OCI-LY1 (cell line): ENCODE measurements at regions not wholly inside any gene's neighbourhood (a gene's known extent, or its start where the extent isn't known, plus 50 kb on each side); places are given as distances from the start of the nearest gene placed in this dataset.
"Not testable (repeated sequence)": the region's sequence is repeated elsewhere in the genome, so short reads cannot be mapped to it uniquely, and the experiment has no call there.

Experiments used
- H2AFZ ChIP-seq: fragments of 200-600 bp; sonication (generic), shearing (Covaris generic); 2 replicates; pipeline ENCODE4 v1.6.0; 2014; ENCODE audit warnings: antibody characterized with exemption, mild to moderate bottlenecking, low read length
- H3F3A ChIP-seq: fragments of 200-600 bp; sonication (generic), shearing (Covaris generic); 2 replicates; pipeline ENCODE4 v1.6.0; 2014; ENCODE audit warnings: mild to moderate bottlenecking, antibody characterized with exemption, low read length, moderate library complexity; ENCODE audit not compliant: insufficient read depth
- H3K27ac ChIP-seq: fragments of 200-600 bp; sonication (generic); 2 replicates; pipeline ENCODE4 v1.5.1; 2014; ENCODE audit warnings: low read length, mixed run types, mild to moderate bottlenecking, low read depth; ENCODE audit not compliant: poor library complexity, severe bottlenecking
- H3K27me3 ChIP-seq: fragments of 200-600 bp; sonication (generic); 2 replicates; pipeline ENCODE4 v1.6.0; 2014; ENCODE audit warnings: antibody characterized with exemption, mild to moderate bottlenecking, low read length, moderate library complexity; ENCODE audit not compliant: insufficient read depth
- H3K36me3 ChIP-seq: fragments of 200-600 bp; sonication (generic); 2 replicates; pipeline ENCODE4 v1.6.1; 2014; ENCODE audit warnings: mild to moderate bottlenecking, antibody characterized with exemption, low read length, moderate library complexity, mixed read lengths; ENCODE audit not compliant: insufficient read depth
- H3K4me1 ChIP-seq: fragments of 200-600 bp; sonication (generic); 2 replicates; pipeline ENCODE4 v1.5.1; 2014; ENCODE audit warnings: mild to moderate bottlenecking, low read length, moderate library complexity; ENCODE audit not compliant: insufficient read depth, severe bottlenecking
- H3K4me2 ChIP-seq: fragments of 200-600 bp; sonication (generic), shearing (Covaris generic); 2 replicates; pipeline ENCODE4 v1.6.1; 2014; ENCODE audit warnings: low read length
- H3K4me3 ChIP-seq: fragments of 200-600 bp; sonication (generic); 2 replicates; pipeline ENCODE4 v1.5.1; 2014; ENCODE audit warnings: low read length, low read depth, mild to moderate bottlenecking, mixed read lengths; ENCODE audit not compliant: poor library complexity, severe bottlenecking
- H3K79me2 ChIP-seq: fragments of 200-600 bp; shearing (Covaris generic); 2 replicates; pipeline ENCODE4 v1.6.1; 2016; ENCODE audit warnings: mixed run types, low read length, mixed read lengths; ENCODE audit not compliant: insufficient read depth
- H3K9ac ChIP-seq: fragments of 200-600 bp; sonication (generic), shearing (Covaris generic); 2 replicates; pipeline ENCODE4 v1.6.1; 2014; ENCODE audit warnings: mild to moderate bottlenecking, low read length, mixed read lengths
- H3K9me2 ChIP-seq: fragments of 200-600 bp; sonication (generic), shearing (Covaris generic); 2 replicates; pipeline ENCODE4 v1.6.1; 2014; ENCODE audit warnings: low read depth, mild to moderate bottlenecking, low read length, mixed read lengths
- H3K9me3 ChIP-seq: fragments of 200-600 bp; shearing (Covaris generic); 2 replicates; pipeline ENCODE4 v1.6.1; 2014; ENCODE audit warnings: low read length, mixed read lengths
- H4K20me1 ChIP-seq: fragments of 200-600 bp; sonication (generic), shearing (Covaris generic); 2 replicates; pipeline ENCODE4 v1.6.0; 2016; ENCODE audit warnings: mild to moderate bottlenecking, low read length; ENCODE audit not compliant: insufficient read depth
- EZH2 ChIP-seq: fragments of 200-600 bp; sonication (generic), shearing (Covaris generic); IDR thresholded peaks from 2 replicates; pipeline ENCODE4 v1.8.0; 2017; ENCODE audit warnings: borderline replicate concordance, mixed run types, mild to moderate bottlenecking, antibody characterized with exemption, low read length, moderate library complexity, mixed read lengths
- TF ChIP-seq, protein P1 (sequence below): fragments of 200-600 bp; sonication (generic), shearing (Covaris generic); IDR thresholded peaks from 2 replicates; pipeline ENCODE4 v1.5.1; 2017; ENCODE audit warnings: mild to moderate bottlenecking, antibody characterized with exemption, low read length, moderate library complexity, mixed read lengths

GRCh38 chr4:3904264-3904955 lies 138.2 kb downstream of the ADRA2C start:
- H3K79me2 ChIP-seq, H4K20me1 ChIP-seq, H3K9me2 ChIP-seq, H3K4me2 ChIP-seq, H3K27me3 ChIP-seq, H3F3A ChIP-seq, H3K27ac ChIP-seq, H3K9ac ChIP-seq, H3K36me3 ChIP-seq, H2AFZ ChIP-seq, H3K9me3 ChIP-seq, H3K4me1 ChIP-seq, H3K4me3 ChIP-seq: not testable (repeated sequence)

DNA sequence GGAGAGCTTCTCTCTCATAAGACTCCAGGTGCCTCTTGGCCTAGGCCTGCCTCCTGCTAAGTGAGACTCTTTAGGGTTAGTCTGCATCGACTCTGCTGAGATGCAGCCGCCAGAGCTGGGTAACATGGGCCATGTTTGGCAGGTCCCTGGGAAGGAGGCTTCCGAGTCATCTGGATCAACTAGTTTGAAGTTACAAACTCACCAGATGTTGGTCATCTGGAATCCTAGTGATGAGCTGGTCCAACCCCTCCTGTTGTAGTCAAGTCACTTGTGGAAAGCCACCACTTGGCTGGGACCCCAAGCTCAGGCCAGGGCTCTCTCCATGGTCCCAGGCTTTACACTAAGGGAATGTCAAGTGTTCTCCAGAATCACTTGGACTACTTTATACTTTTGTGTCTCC lies 143.4 kb downstream of the ADRA2C start:
- H3K4me2 ChIP-seq, H3K9ac ChIP-seq, H4K20me1 ChIP-seq, H3K27me3 ChIP-seq, H3K9me3 ChIP-seq, H3K27ac ChIP-seq, H2AFZ ChIP-seq, H3K79me2 ChIP-seq, H3F3A ChIP-seq, H3K4me3 ChIP-seq, H3K4me1 ChIP-seq, H3K9me2 ChIP-seq, H3K36me3 ChIP-seq: not testable (repeated sequence)

DNA sequence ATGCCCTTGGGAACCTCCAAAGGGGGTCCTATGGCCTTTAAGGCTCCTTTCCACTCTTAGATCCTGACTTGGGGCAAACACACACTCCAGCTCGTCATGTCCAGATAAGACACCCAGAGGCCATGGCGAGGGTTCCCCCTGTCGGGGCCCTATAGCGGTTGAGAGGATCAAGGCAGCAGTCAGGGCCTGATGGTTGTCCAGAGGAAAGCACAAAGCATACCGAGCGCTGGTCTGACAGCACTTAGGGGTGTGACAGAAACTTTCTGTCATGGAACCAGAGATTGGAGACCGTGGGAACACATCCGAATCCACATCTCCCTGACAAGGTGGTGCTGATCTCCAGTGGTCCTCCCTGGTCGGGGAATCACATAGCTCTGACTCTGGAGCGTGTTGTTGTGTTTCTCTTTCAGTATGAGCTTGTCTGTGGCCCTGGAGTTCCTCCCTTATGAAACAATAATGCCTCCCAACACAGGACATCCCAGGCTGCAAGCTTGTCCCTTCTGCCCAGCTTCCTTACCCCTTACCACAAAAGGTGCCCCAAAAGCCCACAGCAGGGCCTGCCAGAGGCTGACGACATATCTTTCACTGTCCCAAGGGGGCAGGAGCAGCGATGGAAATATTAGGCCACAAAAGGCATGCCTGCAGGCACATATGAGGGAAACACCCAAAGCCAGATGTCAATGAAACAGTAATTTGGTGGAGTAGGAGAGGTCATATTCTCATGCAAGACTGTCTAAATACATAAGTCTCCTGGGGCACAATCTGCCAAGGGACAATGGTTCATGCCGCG lies 144.2 kb downstream of the ADRA2C start:
- H3K4me2 ChIP-seq, result not testable (repeated sequence)

DNA sequence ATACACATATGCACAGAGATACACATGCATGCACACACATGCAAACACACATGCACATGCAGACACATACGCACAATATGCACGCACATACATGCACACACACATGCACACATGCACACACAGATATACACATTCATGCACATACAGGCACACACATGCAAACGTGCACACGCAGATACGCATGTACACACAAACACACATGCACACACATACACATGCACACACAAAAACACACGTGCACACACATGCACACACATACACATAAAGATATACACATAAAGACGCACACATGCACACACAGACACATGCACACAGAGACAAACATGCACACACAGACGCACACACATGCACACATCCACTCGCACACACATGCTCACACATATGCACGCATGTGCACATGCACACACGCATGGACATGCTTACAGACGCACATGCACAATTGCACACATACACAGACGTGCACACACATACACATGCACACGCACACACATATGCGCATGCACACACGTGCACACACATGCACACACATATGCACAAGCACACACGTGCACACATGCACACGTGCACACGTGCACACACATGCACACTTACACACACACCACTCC lies 145.2 kb downstream of the ADRA2C start:
- Histone ChIP-seq H3K79me2 (no peaks in the 10 kb centered on the region), H3K4me2 (no peak overlapping the region), H4K20me1 (no peaks in the 10 kb centered on the region)

More for the DNA sequence above, 144.2 kb downstream of the ADRA2C start:
- not testable (repeated sequence) for H4K20me1 ChIP-seq, H3K79me2 ChIP-seq, H3K27me3 ChIP-seq, H3K4me1 ChIP-seq, H3K9ac ChIP-seq, H2AFZ ChIP-seq, H3K36me3 ChIP-seq, H3K9me3 ChIP-seq, H3K4me3 ChIP-seq, H3K27ac ChIP-seq, H3K9me2 ChIP-seq, H3F3A ChIP-seq

DNA sequence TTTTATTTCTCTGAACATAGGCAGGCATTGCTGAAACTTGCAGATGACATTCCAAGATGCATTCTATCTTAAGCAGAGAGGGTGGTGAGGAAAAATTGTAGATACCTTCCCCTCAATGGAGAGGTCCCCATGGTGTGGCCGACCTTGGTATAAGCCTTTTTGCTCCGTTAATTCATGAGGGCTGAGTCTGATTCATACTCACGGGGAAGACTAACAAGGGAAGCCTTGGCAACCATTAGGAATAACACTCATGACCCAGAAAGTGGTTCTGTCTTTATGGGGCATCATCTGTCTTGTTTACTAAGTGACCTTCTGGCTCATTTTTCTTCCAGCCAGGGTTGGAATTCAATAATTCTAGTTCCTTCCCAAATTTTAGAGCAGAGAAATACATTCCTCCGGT lies 148.3 kb downstream of the ADRA2C start:
- not testable (repeated sequence) for H3K4me2 ChIP-seq, H3K79me2 ChIP-seq, H3K27me3 ChIP-seq, H3K4me3 ChIP-seq, H3K27ac ChIP-seq, H3K36me3 ChIP-seq, H4K20me1 ChIP-seq, H3K4me1 ChIP-seq, H3K9ac ChIP-seq, H3F3A ChIP-seq, H2AFZ ChIP-seq, H3K9me3 ChIP-seq, H3K9me2 ChIP-seq

More for the DNA sequence above, 145.2 kb downstream of the ADRA2C start:
- H3K27me3 ChIP-seq, result no peaks in the 10 kb centered on the region
- no peaks in the 10 kb centered on the region for H3K4me1 ChIP-seq
- H3K36me3 ChIP-seq, result no peaks in the 10 kb centered on the region
- TF ChIP-seq EZH2, result no peak
- TF ChIP-seq, protein P1, sequence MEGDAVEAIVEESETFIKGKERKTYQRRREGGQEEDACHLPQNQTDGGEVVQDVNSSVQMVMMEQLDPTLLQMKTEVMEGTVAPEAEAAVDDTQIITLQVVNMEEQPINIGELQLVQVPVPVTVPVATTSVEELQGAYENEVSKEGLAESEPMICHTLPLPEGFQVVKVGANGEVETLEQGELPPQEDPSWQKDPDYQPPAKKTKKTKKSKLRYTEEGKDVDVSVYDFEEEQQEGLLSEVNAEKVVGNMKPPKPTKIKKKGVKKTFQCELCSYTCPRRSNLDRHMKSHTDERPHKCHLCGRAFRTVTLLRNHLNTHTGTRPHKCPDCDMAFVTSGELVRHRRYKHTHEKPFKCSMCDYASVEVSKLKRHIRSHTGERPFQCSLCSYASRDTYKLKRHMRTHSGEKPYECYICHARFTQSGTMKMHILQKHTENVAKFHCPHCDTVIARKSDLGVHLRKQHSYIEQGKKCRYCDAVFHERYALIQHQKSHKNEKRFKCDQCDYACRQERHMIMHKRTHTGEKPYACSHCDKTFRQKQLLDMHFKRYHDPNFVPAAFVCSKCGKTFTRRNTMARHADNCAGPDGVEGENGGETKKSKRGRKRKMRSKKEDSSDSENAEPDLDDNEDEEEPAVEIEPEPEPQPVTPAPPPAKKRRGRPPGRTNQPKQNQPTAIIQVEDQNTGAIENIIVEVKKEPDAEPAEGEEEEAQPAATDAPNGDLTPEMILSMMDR, result no peak
- H2AFZ ChIP-seq, result no peak overlapping the region
- no peaks in the 10 kb centered on the region for H3K9me3 ChIP-seq
- no peak overlapping the region for H3K9ac ChIP-seq
- no peaks in the 10 kb centered on the region for H3K9me2 ChIP-seq
- H3K4me3 ChIP-seq, result no peak overlapping the region
- H3F3A ChIP-seq, result no peaks in the 10 kb centered on the region
- no peak overlapping the region for H3K27ac ChIP-seq

DNA sequence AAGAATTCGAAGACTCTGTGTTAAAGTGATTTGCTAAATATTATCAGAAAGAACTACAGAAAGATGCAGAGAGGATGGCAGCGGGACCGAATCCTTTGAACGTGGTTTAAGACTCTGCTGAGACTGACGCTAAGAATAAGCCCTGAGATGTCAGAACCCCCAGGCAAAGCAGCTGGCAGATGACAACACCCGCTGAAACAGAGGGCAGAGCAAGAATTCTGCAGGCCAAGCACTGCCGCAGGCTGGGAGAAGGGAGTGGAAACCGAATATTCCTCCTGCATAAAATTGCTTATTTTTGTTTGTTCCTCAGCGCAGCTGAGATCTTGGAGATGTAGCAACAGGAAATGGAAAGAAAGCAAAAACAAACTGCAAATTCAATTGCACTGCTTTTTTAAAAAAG lies 153.3 kb downstream of the ADRA2C start:
- not testable (repeated sequence) for H3K4me3 ChIP-seq, H3K9me3 ChIP-seq, H4K20me1 ChIP-seq, H3K27ac ChIP-seq, H3K27me3 ChIP-seq, H2AFZ ChIP-seq, H3K36me3 ChIP-seq, H3F3A ChIP-seq, H3K4me1 ChIP-seq, H3K9ac ChIP-seq, H3K9me2 ChIP-seq, H3K79me2 ChIP-seq, H3K4me2 ChIP-seq
